ENCODE measurements at regions not wholly inside any gene's neighbourhood (a gene's known extent, or its start where the extent isn't known, plus 50 kb on each side); places are given as distances from the start of the nearest gene placed in this dataset.

GRCh38 chr1:101522486-101522885, 285.7 kb downstream of the S1PR1 start:
- Histone ChIP-seq H3K4me3 (ENCODE audit: low read depth, low read length) (no peak overlapping the region), H3K4me1 (peaks cover 3% of the 10 kb centered on the region; the same call in 1 of the 2 replicates)
- no peak for DNase-seq

GRCh38 chr1:101526813-101527212, 290.0 kb downstream of the S1PR1 start:
- no peak for TF ChIP-seq CTCF (IDR thresholded peaks at IDR 0.05; ENCODE audit: low read depth, low read length)
- no peak overlapping the region for H3K4me3 ChIP-seq (ENCODE audit: low read depth, low read length)
- H3K27me3 ChIP-seq: no peaks in the 10 kb centered on the region
- H3K36me3 ChIP-seq: no peaks in the 10 kb centered on the region
- no peaks in the 10 kb centered on the region for H3K9me3 ChIP-seq
- no peaks in the 10 kb centered on the region for H3K4me1 ChIP-seq
- DNase-seq: no peak

More at GRCh38 chr1:101522486-101522885, 285.7 kb downstream of the S1PR1 start:
- Histone ChIP-seq H3K27me3 (no peaks in the 10 kb centered on the region), H3K9me3 (no peaks in the 10 kb centered on the region), H3K36me3 (no peaks in the 10 kb centered on the region)
- TF ChIP-seq CTCF (IDR thresholded peaks at IDR 0.05; ENCODE audit: low read depth, low read length): no peak

GRCh38 chr1:101532377-101532776, 295.6 kb downstream of the S1PR1 start:
- TF ChIP-seq CTCF (IDR thresholded peaks at IDR 0.05; ENCODE audit: low read depth, low read length): no peak
- no peak for DNase-seq
- H3K4me1 ChIP-seq: no peaks in the 10 kb centered on the region

GRCh38 chr1:101540161-101540560, 303.3 kb downstream of the S1PR1 start:
- no peak for DNase-seq

More at GRCh38 chr1:101532377-101532776, 295.6 kb downstream of the S1PR1 start:
- Histone ChIP-seq H3K9me3 (no peaks in the 10 kb centered on the region), H3K4me3 (ENCODE audit: low read depth, low read length) (no peak overlapping the region), H3K27me3 (no peaks in the 10 kb centered on the region), H3K36me3 (no peaks in the 10 kb centered on the region)

GRCh38 chr1:101546885-101547284, 310.1 kb downstream of the S1PR1 start:
- Histone ChIP-seq H3K9me3 (no peaks in the 10 kb centered on the region), H3K27me3 (no peaks in the 10 kb centered on the region), H3K4me3 (ENCODE audit: low read depth, low read length) (no peak overlapping the region), H3K36me3 (no peaks in the 10 kb centered on the region), H3K4me1 (peaks cover 12% of the 10 kb centered on the region)
- DNase-seq: no peak
- no peak for TF ChIP-seq CTCF (IDR thresholded peaks at IDR 0.05; ENCODE audit: low read depth, low read length)

More at GRCh38 chr1:101540161-101540560, 303.3 kb downstream of the S1PR1 start:
- peaks cover under 1% of the 10 kb centered on the region; the same call in 1 of the 2 replicates for H3K4me1 ChIP-seq
- no peak overlapping the region for H3K4me3 ChIP-seq (ENCODE audit: low read depth, low read length)
- no peaks in the 10 kb centered on the region for H3K27me3 ChIP-seq
- H3K9me3 ChIP-seq: no peaks in the 10 kb centered on the region
- no peaks in the 10 kb centered on the region for H3K36me3 ChIP-seq
- TF ChIP-seq CTCF (IDR thresholded peaks at IDR 0.05; ENCODE audit: low read depth, low read length): no peak

- peaks cover 12% of the 10 kb centered on the region for H3K4me1 ChIP-seq
- TF ChIP-seq CTCF (IDR thresholded peaks at IDR 0.05; ENCODE audit: low read depth, low read length): no peak
- H3K9me3 ChIP-seq: no peaks in the 10 kb centered on the region
- no peaks in the 10 kb centered on the region for H3K36me3 ChIP-seq
- H3K27me3 ChIP-seq: no peaks in the 10 kb centered on the region
- H3K4me3 ChIP-seq (ENCODE audit: low read depth, low read length): no peak overlapping the region
- DNase-seq: no peak
These were observed 310.5 kb downstream of the S1PR1 start for GRCh38 chr1:101547357-101547756.

Data from BE2C (cell line).